ENCODE measurements at regions not wholly inside any gene's neighbourhood (a gene's known extent, or its start where the extent isn't known, plus 50 kb on each side); places are given as distances from the start of the nearest gene placed in this dataset.

GRCh38 chr13:112229445-112229844, 146.7 kb upstream of the SPACA7 start:
- no peak for TF ChIP-seq CTCF (IDR thresholded peaks at IDR 0.05)
- TF ChIP-seq POLR2A (IDR thresholded peaks at IDR 0.05) = no peak
